SU-DHL-6 (cell line): ENCODE measurements at regions not wholly inside any gene's neighbourhood (a gene's known extent, or its start where the extent isn't known, plus 50 kb on each side); places are given as distances from the start of the nearest gene placed in this dataset.

Experiments used
- H2AFZ ChIP-seq: fragments of 200-600 bp; sonication (generic); 2 replicates; pipeline ENCODE4 v1.6.1; 2014; ENCODE audit warnings: low read depth, mild to moderate bottlenecking, moderate library complexity, mixed read lengths, antibody characterized with exemption, low read length; ENCODE audit not compliant: severe bottlenecking
- H3F3A ChIP-seq: fragments of 200-600 bp; shearing (Covaris generic); 2 replicates; pipeline ENCODE4 v1.6.0; 2016; ENCODE audit warnings: antibody characterized with exemption, mild to moderate bottlenecking; ENCODE audit not compliant: insufficient read depth
- H3K27ac ChIP-seq: fragments of 200-600 bp; sonication (generic); 2 replicates; pipeline ENCODE4 v1.5.1; 2016; ENCODE audit warnings: low read depth, mild to moderate bottlenecking, low read length, moderate library complexity, mixed read lengths
- H3K27me3 ChIP-seq: fragments of 200-600 bp; sonication (generic), shearing (Covaris generic); 2 replicates; pipeline ENCODE4 v1.6.0; 2014; ENCODE audit warnings: mild to moderate bottlenecking, low read length
- H3K36me3 ChIP-seq: fragments of 200-600 bp; sonication (generic); 2 replicates; pipeline ENCODE4 v1.6.1; 2014; ENCODE audit warnings: mild to moderate bottlenecking, low read length, mixed read lengths
- H3K4me2 ChIP-seq: fragments of 300-600, 200-600 bp; shearing (Covaris generic), sonication (generic); 2 replicates; pipeline ENCODE4 v1.6.0; 2014; ENCODE audit warnings: low read length, low read depth, mild to moderate bottlenecking; ENCODE audit not compliant: poor library complexity, severe bottlenecking
- H3K4me3 ChIP-seq: fragments of 200-600 bp; sonication (generic); 2 replicates; pipeline ENCODE4 v1.5.1; 2014; ENCODE audit warnings: antibody characterized with exemption, low read length, mild to moderate bottlenecking, mixed read lengths; ENCODE audit not compliant: insufficient read depth, poor library complexity, severe bottlenecking
- H3K79me2 ChIP-seq: fragments of 200-600 bp; sonication (generic); 2 replicates; pipeline ENCODE4 v1.6.1; 2014; ENCODE audit warnings: mild to moderate bottlenecking, low read length, moderate library complexity; ENCODE audit not compliant: insufficient read depth
- H3K9ac ChIP-seq: fragments of 200-600 bp; sonication (generic); 2 replicates; pipeline ENCODE4 v1.7.0; 2014; ENCODE audit warnings: mild to moderate bottlenecking, low read length
- H3K9me2 ChIP-seq: fragments of 200-600 bp; sonication (generic); replicated peaks from 2 replicates; pipeline ENCODE4 v1.6.1; 2014; ENCODE audit warnings: low read length; ENCODE audit not compliant: insufficient read depth
- H3K9me3 ChIP-seq: fragments of 200-600 bp; sonication (generic); 2 replicates; pipeline ENCODE4 v1.6.1; 2014; ENCODE audit warnings: low read length, mixed read lengths; ENCODE audit not compliant: insufficient read depth
- H4K20me1 ChIP-seq: fragments of 200-600 bp; sonication (generic); 2 replicates; pipeline ENCODE4 v1.6.1; 2014; ENCODE audit warnings: low read depth, mild to moderate bottlenecking, antibody characterized with exemption, low read length, moderate library complexity, mixed read lengths
- EZH2phosphoT487 ChIP-seq: fragments of 200-600 bp; sonication (generic), shearing (Covaris generic); conservative IDR thresholded peaks from 2 replicates; pipeline ENCODE4 v1.6.1; 2018; ENCODE audit warnings: mild to moderate bottlenecking, antibody characterized with exemption, low read length, moderate library complexity, mixed read lengths
- TF ChIP-seq, protein P1 (sequence below): fragments of 200-600 bp; sonication (generic); IDR thresholded peaks from one replicate; pipeline ENCODE4 v1.5.1; 2017; ENCODE audit warnings: antibody characterized with exemption, mild to moderate bottlenecking, low read length, moderate library complexity; ENCODE audit not compliant: insufficient read depth, poor library complexity, severe bottlenecking

GRCh38 chr4:138005486-138005885 lies 236.7 kb downstream of the SLC7A11 start:
- Histone ChIP-seq H3K9ac (no peak overlapping the region), H2AFZ (no peak overlapping the region), H3K79me2 (no peaks in the 10 kb centered on the region), H3K4me2 (no peak overlapping the region), H3K27me3 (no peaks in the 10 kb centered on the region), H3K27ac (no peak overlapping the region), H3K9me3 (no peaks in the 10 kb centered on the region), H3K4me3 (no peak overlapping the region), H3K9me2 (no peaks in the 10 kb centered on the region), H3F3A (no peaks in the 10 kb centered on the region), H4K20me1 (no peaks in the 10 kb centered on the region), H3K36me3 (no peaks in the 10 kb centered on the region)
- TF ChIP-seq, protein P1, sequence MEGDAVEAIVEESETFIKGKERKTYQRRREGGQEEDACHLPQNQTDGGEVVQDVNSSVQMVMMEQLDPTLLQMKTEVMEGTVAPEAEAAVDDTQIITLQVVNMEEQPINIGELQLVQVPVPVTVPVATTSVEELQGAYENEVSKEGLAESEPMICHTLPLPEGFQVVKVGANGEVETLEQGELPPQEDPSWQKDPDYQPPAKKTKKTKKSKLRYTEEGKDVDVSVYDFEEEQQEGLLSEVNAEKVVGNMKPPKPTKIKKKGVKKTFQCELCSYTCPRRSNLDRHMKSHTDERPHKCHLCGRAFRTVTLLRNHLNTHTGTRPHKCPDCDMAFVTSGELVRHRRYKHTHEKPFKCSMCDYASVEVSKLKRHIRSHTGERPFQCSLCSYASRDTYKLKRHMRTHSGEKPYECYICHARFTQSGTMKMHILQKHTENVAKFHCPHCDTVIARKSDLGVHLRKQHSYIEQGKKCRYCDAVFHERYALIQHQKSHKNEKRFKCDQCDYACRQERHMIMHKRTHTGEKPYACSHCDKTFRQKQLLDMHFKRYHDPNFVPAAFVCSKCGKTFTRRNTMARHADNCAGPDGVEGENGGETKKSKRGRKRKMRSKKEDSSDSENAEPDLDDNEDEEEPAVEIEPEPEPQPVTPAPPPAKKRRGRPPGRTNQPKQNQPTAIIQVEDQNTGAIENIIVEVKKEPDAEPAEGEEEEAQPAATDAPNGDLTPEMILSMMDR: no peak
- no peak for TF ChIP-seq EZH2phosphoT487

DNA sequence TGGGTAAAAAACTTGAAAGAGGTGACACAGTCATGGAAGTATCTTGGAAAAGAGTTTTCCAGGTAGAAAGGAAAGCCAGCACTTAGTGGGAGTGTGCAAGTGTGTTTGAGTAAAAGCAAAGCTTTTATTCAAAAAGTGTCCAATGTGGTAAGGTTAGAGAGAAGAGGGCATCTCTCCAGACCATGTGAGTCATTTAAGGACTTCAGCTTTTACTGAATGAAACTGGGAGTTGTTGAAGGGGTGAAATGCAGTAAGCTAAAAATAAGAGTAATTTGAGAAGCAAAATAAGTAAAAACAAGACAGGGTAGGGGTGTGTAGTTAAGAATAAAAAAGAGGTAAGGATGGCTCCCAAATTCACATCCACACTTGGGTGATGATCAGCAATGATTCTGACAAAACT lies 238.9 kb downstream of the SLC7A11 start:
- Histone ChIP-seq H3K27me3 (no peaks in the 10 kb centered on the region), H4K20me1 (no peaks in the 10 kb centered on the region), H3K9me2 (no peaks in the 10 kb centered on the region), H3K27ac (no peak overlapping the region), H3K79me2 (no peaks in the 10 kb centered on the region), H2AFZ (no peak overlapping the region), H3K4me3 (no peak overlapping the region), H3K9ac (no peak overlapping the region), H3K9me3 (no peaks in the 10 kb centered on the region), H3K4me2 (no peak overlapping the region), H3K36me3 (no peaks in the 10 kb centered on the region), H3F3A (no peaks in the 10 kb centered on the region)
- no peak for TF ChIP-seq EZH2phosphoT487
- TF ChIP-seq, protein P1: no peak

GRCh38 chr4:137998666-137999429 lies 243.3 kb downstream of the SLC7A11 start:
- Histone ChIP-seq H2AFZ (no peak overlapping the region), H3K9me2 (no peaks in the 10 kb centered on the region), H3K27me3 (no peaks in the 10 kb centered on the region), H3K4me3 (no peak overlapping the region), H3K4me2 (no peak overlapping the region), H3K36me3 (no peaks in the 10 kb centered on the region), H3K9ac (no peak overlapping the region), H3K9me3 (no peaks in the 10 kb centered on the region), H4K20me1 (no peaks in the 10 kb centered on the region), H3F3A (no peaks in the 10 kb centered on the region), H3K79me2 (no peaks in the 10 kb centered on the region), H3K27ac (no peak overlapping the region)
- TF ChIP-seq EZH2phosphoT487: no peak
- TF ChIP-seq, protein P1: no peak
